ENCODE measurements at regions not wholly inside any gene's neighbourhood (a gene's known extent, or its start where the extent isn't known, plus 50 kb on each side); places are given as distances from the start of the nearest gene placed in this dataset.

DNA sequence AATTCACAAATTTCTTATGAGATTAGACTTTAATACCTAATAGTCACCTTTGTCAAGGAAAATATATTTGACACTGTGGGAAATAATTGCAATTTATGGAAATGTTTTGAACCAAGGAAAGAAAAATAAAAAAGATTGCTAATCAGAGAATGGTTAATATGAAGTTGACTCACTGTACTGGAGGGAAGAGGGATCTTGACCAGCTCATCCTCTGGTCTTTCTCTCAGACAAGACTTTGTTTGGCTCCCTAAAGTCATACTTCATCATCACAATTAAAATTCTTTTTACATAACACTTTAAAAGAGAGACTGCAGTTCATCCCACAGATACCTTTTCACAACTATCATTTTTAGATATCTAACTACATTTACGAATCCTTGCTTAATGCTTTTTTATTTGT is 538.5 kb upstream of the ZEB2 start:
- no TSS peak for BruUV-seq (replicated peaks)
- ATAC-seq (no peak), DNase-seq (ENCODE audit: low read depth, low spot score) (no peak)
- H3K27ac ChIP-seq (ENCODE audit: low read length): no peak overlapping the region
- CTCF ChIA-PET: no interaction called here
- no peak overlapping the region for H3K4me3 ChIP-seq (ENCODE audit: low read depth in 2 of 2, low read length in 2 of 2)
- POLR2A ChIA-PET: no interaction called here
- in situ Hi-C loops (cut with HindIII; ENCODE audit: low pct_unique_long_range_greater_than_20kb, low sequenced_read_pairs): no loop called here
- intact Hi-C loops (cut with micrococcal nuclease; ENCODE audit: unreplicated experiment): no loop called here
- H3K36me3 ChIP-seq (ENCODE audit: control insufficient read depth, insufficient read depth, low read length): no peaks in the 10 kb centered on the region
- TF ChIP-seq TCF7L2 (IDR thresholded peaks at IDR 0.05; ENCODE audit: low read depth, low read length) (no peak), POLR2AphosphoS5 (IDR thresholded peaks at IDR 0.05; ENCODE audit: low read depth, low read length) (no peak), SIN3A (IDR thresholded peaks at IDR 0.05; ENCODE audit: borderline replicate concordance, insufficient read depth, low read depth, low read length) (no peak)
- TF ChIP-seq, protein P1, sequence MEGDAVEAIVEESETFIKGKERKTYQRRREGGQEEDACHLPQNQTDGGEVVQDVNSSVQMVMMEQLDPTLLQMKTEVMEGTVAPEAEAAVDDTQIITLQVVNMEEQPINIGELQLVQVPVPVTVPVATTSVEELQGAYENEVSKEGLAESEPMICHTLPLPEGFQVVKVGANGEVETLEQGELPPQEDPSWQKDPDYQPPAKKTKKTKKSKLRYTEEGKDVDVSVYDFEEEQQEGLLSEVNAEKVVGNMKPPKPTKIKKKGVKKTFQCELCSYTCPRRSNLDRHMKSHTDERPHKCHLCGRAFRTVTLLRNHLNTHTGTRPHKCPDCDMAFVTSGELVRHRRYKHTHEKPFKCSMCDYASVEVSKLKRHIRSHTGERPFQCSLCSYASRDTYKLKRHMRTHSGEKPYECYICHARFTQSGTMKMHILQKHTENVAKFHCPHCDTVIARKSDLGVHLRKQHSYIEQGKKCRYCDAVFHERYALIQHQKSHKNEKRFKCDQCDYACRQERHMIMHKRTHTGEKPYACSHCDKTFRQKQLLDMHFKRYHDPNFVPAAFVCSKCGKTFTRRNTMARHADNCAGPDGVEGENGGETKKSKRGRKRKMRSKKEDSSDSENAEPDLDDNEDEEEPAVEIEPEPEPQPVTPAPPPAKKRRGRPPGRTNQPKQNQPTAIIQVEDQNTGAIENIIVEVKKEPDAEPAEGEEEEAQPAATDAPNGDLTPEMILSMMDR (IDR thresholded peaks at IDR 0.05): no peak
- TF ChIP-seq, protein P2, sequence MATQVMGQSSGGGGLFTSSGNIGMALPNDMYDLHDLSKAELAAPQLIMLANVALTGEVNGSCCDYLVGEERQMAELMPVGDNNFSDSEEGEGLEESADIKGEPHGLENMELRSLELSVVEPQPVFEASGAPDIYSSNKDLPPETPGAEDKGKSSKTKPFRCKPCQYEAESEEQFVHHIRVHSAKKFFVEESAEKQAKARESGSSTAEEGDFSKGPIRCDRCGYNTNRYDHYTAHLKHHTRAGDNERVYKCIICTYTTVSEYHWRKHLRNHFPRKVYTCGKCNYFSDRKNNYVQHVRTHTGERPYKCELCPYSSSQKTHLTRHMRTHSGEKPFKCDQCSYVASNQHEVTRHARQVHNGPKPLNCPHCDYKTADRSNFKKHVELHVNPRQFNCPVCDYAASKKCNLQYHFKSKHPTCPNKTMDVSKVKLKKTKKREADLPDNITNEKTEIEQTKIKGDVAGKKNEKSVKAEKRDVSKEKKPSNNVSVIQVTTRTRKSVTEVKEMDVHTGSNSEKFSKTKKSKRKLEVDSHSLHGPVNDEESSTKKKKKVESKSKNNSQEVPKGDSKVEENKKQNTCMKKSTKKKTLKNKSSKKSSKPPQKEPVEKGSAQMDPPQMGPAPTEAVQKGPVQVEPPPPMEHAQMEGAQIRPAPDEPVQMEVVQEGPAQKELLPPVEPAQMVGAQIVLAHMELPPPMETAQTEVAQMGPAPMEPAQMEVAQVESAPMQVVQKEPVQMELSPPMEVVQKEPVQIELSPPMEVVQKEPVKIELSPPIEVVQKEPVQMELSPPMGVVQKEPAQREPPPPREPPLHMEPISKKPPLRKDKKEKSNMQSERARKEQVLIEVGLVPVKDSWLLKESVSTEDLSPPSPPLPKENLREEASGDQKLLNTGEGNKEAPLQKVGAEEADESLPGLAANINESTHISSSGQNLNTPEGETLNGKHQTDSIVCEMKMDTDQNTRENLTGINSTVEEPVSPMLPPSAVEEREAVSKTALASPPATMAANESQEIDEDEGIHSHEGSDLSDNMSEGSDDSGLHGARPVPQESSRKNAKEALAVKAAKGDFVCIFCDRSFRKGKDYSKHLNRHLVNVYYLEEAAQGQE (IDR thresholded peaks at IDR 0.05; ENCODE audit: insufficient read depth in 1 of 2, low read depth in 2 of 2, low read length in 1 of 2): no peak
- H3K4me1 ChIP-seq (ENCODE audit: control insufficient read depth, insufficient read depth, low read length): no peaks in the 10 kb centered on the region
- no peaks in the 10 kb centered on the region; the same call in 1 of the 2 replicates for H3K9me3 ChIP-seq (ENCODE audit: control insufficient read depth, insufficient read depth, low read depth, low read length)
- H3K27me3 ChIP-seq (ENCODE audit: control insufficient read depth, insufficient read depth, low read length): no peaks in the 10 kb centered on the region

DNA sequence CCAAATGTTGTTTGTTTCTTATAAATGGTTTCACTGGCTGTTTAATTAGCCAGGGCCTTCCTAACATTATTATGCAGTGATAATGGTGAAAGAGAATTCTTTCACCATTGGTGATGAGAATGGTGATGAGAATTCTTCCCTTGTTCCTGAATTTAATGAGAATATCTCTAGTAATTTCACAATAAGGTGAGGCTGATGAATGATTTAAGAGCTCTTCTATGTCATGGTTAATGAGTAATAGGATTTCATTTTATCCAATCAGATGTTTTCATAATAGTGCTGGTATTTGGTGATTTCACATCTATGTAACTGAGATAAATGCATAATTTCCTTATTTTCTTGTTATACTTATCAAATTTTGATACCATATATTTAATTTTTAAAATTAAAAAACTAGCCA is 535.7 kb upstream of the ZEB2 start:
- CTCF ChIA-PET: no interaction called here
- intact Hi-C loops (cut with micrococcal nuclease; ENCODE audit: unreplicated experiment) (no loop called here), in situ Hi-C loops (cut with HindIII; ENCODE audit: low pct_unique_long_range_greater_than_20kb, low sequenced_read_pairs) (no loop called here)
- DNase-seq (ENCODE audit: low read depth, low spot score) (no peak), ATAC-seq (no peak)
- no peaks in the 10 kb centered on the region; the same call in 1 of the 2 replicates for H3K9me3 ChIP-seq (ENCODE audit: control insufficient read depth, insufficient read depth, low read depth, low read length)
- BruUV-seq (replicated peaks): no TSS peak
- H3K4me1 ChIP-seq (ENCODE audit: control insufficient read depth, insufficient read depth, low read length): no peaks in the 10 kb centered on the region
- H3K27me3 ChIP-seq (ENCODE audit: control insufficient read depth, insufficient read depth, low read length): no peaks in the 10 kb centered on the region
- H3K27ac ChIP-seq (ENCODE audit: low read length): no peak overlapping the region
- POLR2A ChIA-PET: no interaction called here
- TF ChIP-seq, protein P1 (IDR thresholded peaks at IDR 0.05): no peak
- TF ChIP-seq POLR2AphosphoS5 (IDR thresholded peaks at IDR 0.05; ENCODE audit: low read depth, low read length) (no peak), SIN3A (IDR thresholded peaks at IDR 0.05; ENCODE audit: borderline replicate concordance, insufficient read depth, low read depth, low read length) (no peak), TCF7L2 (IDR thresholded peaks at IDR 0.05; ENCODE audit: low read depth, low read length) (no peak)
- TF ChIP-seq, protein P2 (IDR thresholded peaks at IDR 0.05; ENCODE audit: insufficient read depth in 1 of 2, low read depth in 2 of 2, low read length in 1 of 2): no peak
- no peaks in the 10 kb centered on the region for H3K36me3 ChIP-seq (ENCODE audit: control insufficient read depth, insufficient read depth, low read length)
- H3K4me3 ChIP-seq (ENCODE audit: low read depth in 2 of 2, low read length in 2 of 2): no peak overlapping the region
